GM19395 (cell line): ENCODE measurements at regions not wholly inside any gene's neighbourhood (a gene's known extent, or its start where the extent isn't known, plus 50 kb on each side); places are given as distances from the start of the nearest gene placed in this dataset.

ENCODE experiments used
- ATAC-seq: cut with Tn5 transposase; IDR thresholded peaks from one replicate; pipeline ENCODE4 v1.9.1; 2021; ENCODE audit warnings: mild to moderate bottlenecking, moderate library complexity; ENCODE audit not compliant: unreplicated experiment

GRCh38 chr6:148652205-148652604, 94.6 kb upstream of the UST start:
- ATAC-seq = no peak

- ATAC-seq = no peak
Measured at GRCh38 chr6:148653138-148653776, 93.6 kb upstream of the UST start.

- peak; percentile 68 for ATAC-seq
Measured at GRCh38 chr6:148657048-148657447, 89.8 kb upstream of the UST start.

GRCh38 chr6:148658681-148659430, 88.0 kb upstream of the UST start:
- no peak for ATAC-seq

- no peak for ATAC-seq
Measured at GRCh38 chr6:148667395-148667794, 79.4 kb upstream of the UST start.

- ATAC-seq = no peak
Measured at GRCh38 chr6:148671085-148671484, 75.7 kb upstream of the UST start.

- no peak for ATAC-seq
Measured at GRCh38 chr6:148671952-148672351, 74.9 kb upstream of the UST start.

- ATAC-seq = no peak
Measured at GRCh38 chr6:148674306-148674705, 72.5 kb upstream of the UST start.

- ATAC-seq = peak; percentile 92
Measured at GRCh38 chr6:148677594-148678476, 69.0 kb upstream of the UST start.

GRCh38 chr6:148678682-148679081, 68.1 kb upstream of the UST start:
- no peak for ATAC-seq

GRCh38 chr6:148681666-148682065, 65.2 kb upstream of the UST start:
- no peak for ATAC-seq

GRCh38 chr6:148682252-148682651, 64.6 kb upstream of the UST start:
- ATAC-seq = no peak

GRCh38 chr6:148682990-148683389, 63.8 kb upstream of the UST start:
- ATAC-seq = no peak

- no peak for ATAC-seq
Measured at GRCh38 chr6:148689168-148689567, 57.7 kb upstream of the UST start.

GRCh38 chr6:148693882-148694484, 52.8 kb upstream of the UST start:
- peak; percentile 78 for ATAC-seq
